HK-2 (cell line): ENCODE measurements at regions not wholly inside any gene's neighbourhood (a gene's known extent, or its start where the extent isn't known, plus 50 kb on each side); places are given as distances from the start of the nearest gene placed in this dataset.
"Not testable (repeated sequence)": the region's sequence is repeated elsewhere in the genome, so short reads cannot be mapped to it uniquely, and the experiment has no call there.

Source experiments
- DNase-seq: peaks from one replicate; pipeline ENCODE4 v3.0.0-alpha.2; 2018; ENCODE audit not compliant: unreplicated experiment

DNA sequence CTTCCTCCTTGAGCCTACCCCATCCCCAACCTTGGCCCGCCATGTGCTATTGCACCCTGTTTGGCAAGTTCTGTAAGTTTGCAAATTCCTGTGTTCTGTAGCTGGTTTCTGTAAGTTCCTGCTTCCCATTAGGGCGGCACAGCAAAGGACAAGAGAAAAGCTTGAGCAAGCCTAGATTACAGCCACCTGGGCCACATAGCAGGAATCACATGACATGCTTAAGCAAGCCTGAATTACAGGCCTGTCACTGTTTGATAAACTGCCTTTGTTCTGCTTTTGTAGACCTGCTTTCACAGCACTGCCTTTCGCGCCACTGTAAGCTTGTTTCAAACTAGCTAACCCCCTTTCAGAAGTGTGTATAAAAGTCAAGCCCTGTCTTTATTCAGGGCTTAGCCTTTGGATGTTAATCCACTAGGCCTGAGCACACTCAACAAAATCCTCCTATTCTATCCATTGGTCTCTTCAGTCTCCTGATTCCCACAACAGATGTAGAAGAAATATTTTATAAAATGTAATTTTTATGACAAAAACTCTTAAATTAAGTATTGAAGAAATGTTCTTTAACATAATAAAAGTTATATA is 906.8 kb upstream of the NDST4 start:
- DNase-seq = no peak

DNA sequence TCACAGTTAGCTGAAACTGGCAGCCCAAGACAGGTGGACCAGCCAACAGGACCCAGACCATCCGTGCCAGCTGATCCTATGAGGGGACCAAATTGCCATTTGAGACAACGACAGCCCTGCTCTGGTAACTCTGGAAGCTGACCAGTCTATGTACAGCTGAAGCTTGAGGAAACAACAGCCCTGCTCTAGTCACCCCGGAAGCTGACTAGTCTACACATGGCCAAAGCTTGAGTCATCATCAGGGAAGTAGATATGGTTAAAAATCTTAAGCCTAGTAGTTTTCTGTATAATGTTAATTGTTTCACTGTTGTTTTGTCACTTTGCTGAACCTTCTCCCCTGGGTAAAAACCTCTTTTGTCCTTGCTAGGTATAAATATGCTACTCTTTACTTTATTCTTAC is 905.4 kb upstream of the NDST4 start:
- DNase-seq = no peak

- DNase-seq = peak; percentile 8
These were observed 902.8 kb upstream of the NDST4 start for GRCh38 chr4:116016201-116016600.

- no peak for DNase-seq
These were observed 902.1 kb upstream of the NDST4 start for GRCh38 chr4:116015549-116015948.

DNA sequence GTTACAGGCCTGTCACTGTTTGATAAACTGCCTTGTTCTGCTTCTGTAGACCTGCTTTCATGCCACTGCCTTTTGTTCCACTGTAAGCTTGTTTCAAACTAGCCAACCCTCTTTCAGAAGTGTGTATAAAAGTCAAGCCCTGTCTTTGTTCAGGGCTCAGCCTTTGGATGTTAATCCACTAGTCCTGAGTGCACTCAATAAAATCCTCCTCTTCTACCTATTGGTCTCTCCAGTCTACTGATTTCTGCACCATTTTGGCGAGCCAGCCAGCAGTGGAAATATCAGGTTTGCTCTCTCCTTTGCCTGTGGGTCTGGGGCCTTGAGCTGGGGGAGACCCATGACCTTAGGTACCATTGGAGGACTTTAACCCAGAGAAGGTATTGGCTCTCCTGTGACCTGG is 901.6 kb upstream of the NDST4 start:
- DNase-seq = no peak

GRCh38 chr4:116010923-116011322 is 897.5 kb upstream of the NDST4 start:
- no peak for DNase-seq

DNA sequence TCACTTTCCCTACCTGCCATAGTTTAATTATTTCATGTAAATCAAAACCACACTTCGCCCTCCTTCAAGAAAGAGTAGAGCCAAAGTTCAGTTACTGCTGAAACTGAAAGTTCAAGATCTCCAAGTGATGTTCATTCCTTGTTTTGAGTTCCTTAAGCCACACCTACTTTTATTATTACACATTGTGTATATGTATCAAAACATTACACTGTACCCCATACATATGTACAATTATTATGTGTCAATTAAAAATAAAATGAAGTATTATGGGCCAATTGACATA is 892.3 kb upstream of the NDST4 start:
- DNase-seq = no peak

DNA sequence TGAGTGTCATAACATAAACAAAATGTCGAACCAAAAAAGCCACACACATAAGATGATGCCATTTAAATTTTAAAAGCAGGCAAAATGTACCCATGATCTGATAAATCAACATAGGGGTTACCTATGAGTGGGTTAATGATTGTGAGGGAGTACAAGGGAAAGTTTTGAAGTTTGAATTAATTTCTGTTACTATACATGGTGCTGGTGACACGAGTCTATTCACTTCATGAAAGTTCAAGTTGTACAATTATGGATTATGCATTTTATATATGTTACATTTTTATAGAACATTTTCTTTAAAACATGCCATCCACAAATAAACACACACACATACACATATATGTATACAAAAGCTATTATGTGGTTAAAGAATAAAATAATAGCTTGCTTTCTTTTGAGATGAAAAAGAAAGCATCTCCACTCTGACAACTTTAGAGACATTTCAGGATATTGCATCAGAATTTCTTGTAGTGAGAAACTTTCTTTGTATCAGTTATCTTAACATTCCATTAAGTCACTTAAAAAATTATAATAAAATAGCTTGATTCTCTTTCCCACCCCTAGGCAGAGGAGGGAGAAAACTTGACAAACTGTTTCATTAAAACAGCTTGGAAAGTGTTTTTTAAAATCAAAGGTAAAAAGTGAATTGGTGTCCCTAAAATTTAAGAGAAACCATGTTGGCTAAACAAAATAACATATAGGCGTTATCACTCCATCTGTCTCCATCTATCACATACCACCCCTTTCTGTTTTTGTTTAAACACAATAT is 891.8 kb upstream of the NDST4 start:
- no peak for DNase-seq

GRCh38 chr4:116001291-116001690 is 887.9 kb upstream of the NDST4 start:
- no peak for DNase-seq

DNA sequence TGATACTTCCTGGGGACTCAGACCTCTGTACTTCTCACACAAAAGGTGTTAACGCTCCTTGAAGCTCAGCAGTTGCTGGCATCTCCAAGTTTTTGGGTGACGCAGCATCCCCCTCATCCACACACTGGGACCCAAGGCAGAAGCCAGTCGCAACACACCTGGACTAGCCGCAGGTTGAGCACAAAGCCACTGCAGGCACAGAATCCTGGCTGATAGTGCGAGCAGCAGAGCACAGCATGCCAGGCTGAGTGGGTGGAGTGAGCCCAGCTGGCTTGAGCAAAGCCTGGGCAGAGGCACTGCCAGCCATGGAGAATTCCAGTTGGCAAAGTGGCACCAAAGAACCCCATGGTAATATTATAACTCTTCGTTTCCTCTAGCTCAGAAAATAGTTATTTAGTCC is 873.2 kb upstream of the NDST4 start:
- no peak for DNase-seq

- DNase-seq = not testable (repeated sequence)
These were observed 862.1 kb upstream of the NDST4 start for GRCh38 chr4:115975421-115976001.

- no peak for DNase-seq
These were observed 860.3 kb upstream of the NDST4 start for GRCh38 chr4:115973768-115974167.

GRCh38 chr4:115972967-115973366 is 859.5 kb upstream of the NDST4 start:
- no peak for DNase-seq

- DNase-seq = no peak
These were observed 857.4 kb upstream of the NDST4 start for GRCh38 chr4:115970859-115971258.

- DNase-seq = no peak
These were observed 856.3 kb upstream of the NDST4 start for GRCh38 chr4:115969756-115970155.

- DNase-seq = no peak
These were observed 852.2 kb upstream of the NDST4 start for GRCh38 chr4:115965588-115965987.

GRCh38 chr4:115956054-115956796 is 842.8 kb upstream of the NDST4 start:
- not testable (repeated sequence) for DNase-seq

GRCh38 chr4:115950806-115951205 is 837.4 kb upstream of the NDST4 start:
- no peak for DNase-seq

DNA sequence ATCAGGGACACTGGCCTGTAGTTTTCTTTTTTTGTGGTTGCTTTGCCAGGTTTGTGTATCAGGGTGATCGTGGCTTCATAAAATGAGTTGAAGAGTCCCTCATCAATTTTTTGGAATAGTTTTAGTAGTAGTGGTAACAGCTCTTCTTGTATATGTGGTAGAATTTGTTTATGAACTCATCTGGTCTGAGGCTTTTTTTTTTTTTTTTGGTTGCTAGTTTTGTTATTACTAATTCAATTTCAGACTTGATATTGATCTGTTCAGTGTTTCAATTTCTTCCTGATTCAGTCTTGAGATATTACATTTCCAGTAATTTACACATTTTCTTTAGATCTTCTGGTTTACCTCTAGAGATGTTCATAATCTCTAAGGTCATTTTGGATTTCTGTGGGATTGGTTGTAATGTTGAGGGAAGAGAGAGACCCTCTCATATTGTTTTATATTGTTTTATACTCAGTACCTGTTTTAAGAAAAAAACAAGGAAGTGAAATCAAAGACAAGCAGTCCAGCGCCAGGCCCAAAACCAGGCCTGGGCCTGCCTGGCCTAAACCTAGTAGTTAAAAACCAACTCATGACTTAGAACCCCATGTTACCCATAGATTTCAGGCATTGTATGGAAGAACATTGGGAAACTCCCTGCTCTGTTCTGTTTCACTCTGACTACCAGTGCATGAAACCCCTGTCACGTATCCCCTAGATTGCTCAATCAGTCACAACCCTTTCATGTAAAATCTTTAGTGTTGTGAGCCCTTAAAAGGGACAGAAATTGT is 836.7 kb upstream of the NDST4 start:
- DNase-seq = not testable (repeated sequence)

- DNase-seq = no peak
These were observed 831.6 kb upstream of the NDST4 start for GRCh38 chr4:115945026-115945425.

DNA sequence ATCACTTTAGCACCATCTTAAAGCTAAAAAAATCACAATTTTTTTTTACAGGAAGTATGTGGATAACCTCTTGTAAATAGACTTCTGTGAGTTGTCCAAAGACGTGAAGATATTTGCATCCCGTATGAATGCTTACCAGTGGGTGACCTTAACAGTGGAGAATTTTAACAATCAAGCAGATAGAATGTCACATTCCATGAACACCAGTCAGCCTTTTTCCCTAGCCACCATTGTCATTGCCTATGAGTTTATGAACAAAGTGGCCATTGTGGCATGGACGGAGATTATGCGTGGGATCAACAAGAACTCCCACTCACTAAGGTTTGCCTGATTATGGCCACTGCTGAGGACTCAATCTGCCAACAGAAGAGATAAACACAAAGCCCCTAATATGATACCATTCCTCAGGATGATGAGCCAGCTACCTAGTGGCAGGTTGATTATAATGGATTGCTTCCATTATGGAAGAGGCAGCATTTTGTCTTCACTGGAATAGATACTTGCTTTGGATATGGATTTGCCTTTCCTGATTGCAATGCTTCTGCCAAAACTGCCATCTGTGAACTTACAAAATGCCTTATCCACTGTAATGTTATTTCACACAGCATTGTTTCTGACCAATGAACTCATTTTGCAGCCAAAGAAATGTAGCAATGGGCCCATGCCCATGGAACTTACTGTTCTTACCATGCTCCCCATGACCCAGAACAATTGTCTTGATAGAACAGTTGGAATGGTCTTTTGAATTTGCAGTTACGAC is 830.9 kb upstream of the NDST4 start:
- no peak for DNase-seq
